ENCODE measurements at regions not wholly inside any gene's neighbourhood (a gene's known extent, or its start where the extent isn't known, plus 50 kb on each side); places are given as distances from the start of the nearest gene placed in this dataset.

DNA sequence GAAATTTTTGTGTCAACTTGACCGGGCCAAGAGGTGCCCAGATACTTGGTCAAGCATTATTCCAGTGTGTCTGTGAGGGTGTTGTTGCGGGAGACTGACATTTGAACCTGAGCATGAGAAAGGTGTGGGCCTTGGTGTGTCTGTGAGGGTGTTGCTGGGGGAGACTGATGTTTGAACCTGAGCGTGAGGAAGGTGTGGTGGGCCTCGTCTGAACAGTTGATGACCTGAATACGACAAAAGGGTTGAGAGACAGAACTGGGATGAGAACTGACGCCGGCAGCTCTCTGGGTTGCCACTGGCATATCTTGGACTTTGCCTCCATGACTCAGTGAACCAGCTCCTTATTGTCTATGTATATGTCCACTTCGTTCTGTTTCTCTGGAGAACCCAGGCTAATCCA is 240.5 kb downstream of the ERMARD start:
- TF ChIP-seq, protein P1, sequence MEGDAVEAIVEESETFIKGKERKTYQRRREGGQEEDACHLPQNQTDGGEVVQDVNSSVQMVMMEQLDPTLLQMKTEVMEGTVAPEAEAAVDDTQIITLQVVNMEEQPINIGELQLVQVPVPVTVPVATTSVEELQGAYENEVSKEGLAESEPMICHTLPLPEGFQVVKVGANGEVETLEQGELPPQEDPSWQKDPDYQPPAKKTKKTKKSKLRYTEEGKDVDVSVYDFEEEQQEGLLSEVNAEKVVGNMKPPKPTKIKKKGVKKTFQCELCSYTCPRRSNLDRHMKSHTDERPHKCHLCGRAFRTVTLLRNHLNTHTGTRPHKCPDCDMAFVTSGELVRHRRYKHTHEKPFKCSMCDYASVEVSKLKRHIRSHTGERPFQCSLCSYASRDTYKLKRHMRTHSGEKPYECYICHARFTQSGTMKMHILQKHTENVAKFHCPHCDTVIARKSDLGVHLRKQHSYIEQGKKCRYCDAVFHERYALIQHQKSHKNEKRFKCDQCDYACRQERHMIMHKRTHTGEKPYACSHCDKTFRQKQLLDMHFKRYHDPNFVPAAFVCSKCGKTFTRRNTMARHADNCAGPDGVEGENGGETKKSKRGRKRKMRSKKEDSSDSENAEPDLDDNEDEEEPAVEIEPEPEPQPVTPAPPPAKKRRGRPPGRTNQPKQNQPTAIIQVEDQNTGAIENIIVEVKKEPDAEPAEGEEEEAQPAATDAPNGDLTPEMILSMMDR (IDR thresholded peaks at IDR 0.05; ENCODE audit: unreplicated experiment), result no peak
- Mint-ChIP-seq H3K27ac (ENCODE audit: unreplicated experiment) (no peak overlapping the region), H3K27me3 (ENCODE audit: unreplicated experiment) (peaks cover 14% of the 10 kb centered on the region), H3K4me1 (ENCODE audit: low read depth, unreplicated experiment) (no peaks in the 10 kb centered on the region), H3K4me3 (ENCODE audit: low read depth, unreplicated experiment) (no peak overlapping the region), H3K36me3 (ENCODE audit: insufficient read depth, unreplicated experiment) (no peaks in the 10 kb centered on the region), H3K9me3 (ENCODE audit: low read depth, unreplicated experiment) (no peaks in the 10 kb centered on the region)
- DNase-seq, result no peak
- BruUV-seq (replicated peaks), result no TSS peak
- intact Hi-C loops (cut with micrococcal nuclease; ENCODE audit: unreplicated experiment), result no loop called here
- CTCF ChIA-PET, result no interaction called here

DNA sequence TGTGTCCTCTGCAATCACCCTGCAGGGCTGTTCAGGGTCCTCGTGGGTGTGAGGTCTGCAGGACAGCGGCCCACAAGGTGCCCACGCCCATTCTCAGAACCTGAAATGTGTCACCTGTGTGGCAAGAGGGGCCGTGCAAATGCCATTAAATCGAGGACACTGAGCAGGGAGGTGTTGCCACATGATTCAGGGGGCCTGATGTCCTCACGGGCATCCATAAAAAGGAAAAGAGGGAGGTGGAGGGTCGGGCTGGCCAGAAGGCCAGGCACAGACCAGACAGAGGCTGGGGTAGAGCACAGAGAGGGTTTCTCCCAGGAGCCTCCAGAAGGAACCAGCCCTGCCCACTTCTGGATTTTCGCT is 239.6 kb downstream of the ERMARD start:
- DNase-seq, result no peak
- no peaks in the 10 kb centered on the region for H3K9me3 Mint-ChIP-seq (ENCODE audit: low read depth, unreplicated experiment)
- TF ChIP-seq, protein P1 (IDR thresholded peaks at IDR 0.05; ENCODE audit: unreplicated experiment), result no peak
- BruUV-seq (replicated peaks), result no TSS peak
- H3K4me3 Mint-ChIP-seq (ENCODE audit: low read depth, unreplicated experiment), result no peak overlapping the region
- peaks cover 14% of the 10 kb centered on the region for H3K27me3 Mint-ChIP-seq (ENCODE audit: unreplicated experiment)
- H3K4me1 Mint-ChIP-seq (ENCODE audit: low read depth, unreplicated experiment), result no peaks in the 10 kb centered on the region
- CTCF ChIA-PET, result no interaction called here
- H3K36me3 Mint-ChIP-seq (ENCODE audit: insufficient read depth, unreplicated experiment), result no peaks in the 10 kb centered on the region
- intact Hi-C loops (cut with micrococcal nuclease; ENCODE audit: unreplicated experiment), result no loop called here
- no peak overlapping the region for H3K27ac Mint-ChIP-seq (ENCODE audit: unreplicated experiment)

DNA sequence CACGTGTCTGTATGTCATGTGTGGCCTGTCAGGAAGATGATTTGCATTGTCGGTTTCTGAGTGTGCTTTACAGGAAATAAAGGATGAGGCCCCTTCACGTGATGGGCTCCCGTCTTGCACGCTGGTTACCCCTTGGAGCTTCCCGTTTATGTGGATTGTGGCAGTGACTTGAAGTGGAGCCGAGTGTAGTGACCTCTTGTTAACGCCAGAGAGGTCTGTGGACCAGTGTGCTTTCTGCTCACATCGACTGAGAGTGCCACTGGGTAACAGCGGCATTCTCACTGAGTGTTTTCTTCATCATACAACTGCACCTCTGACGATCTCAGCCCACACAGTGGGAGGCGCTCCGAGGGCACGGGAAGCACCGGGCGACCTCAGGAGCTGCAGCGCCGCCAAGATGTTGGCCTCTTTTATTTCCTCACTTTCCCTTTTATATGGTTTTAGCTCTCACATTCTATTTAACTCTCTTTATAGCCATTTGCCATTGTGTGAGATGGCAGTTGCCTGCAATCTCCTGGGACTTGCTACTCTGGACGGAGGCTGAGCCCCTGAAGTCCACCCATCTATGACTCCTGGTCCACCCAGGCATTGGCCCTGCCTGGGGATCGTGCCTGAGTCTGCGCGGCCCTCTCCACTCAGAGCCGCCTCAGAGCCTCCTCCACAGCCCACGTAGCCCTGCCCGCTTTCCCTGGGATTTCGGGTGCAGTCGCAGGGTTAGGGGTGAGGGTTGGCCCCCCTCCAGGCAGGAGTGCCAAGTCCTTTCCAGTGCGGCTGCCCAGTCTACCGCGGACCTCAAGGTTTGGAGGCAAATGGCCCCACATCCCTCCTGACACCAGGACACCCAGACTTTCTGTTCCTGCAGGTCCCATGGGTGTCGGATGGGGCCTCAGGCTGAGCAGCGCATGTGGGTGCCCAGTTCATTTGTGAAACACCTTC is 238.9 kb downstream of the ERMARD start:
- DNase-seq, result no peak
- no peaks in the 10 kb centered on the region for H3K9me3 Mint-ChIP-seq (ENCODE audit: low read depth, unreplicated experiment)
- intact Hi-C loops (cut with micrococcal nuclease; ENCODE audit: unreplicated experiment), result no loop called here
- no peaks in the 10 kb centered on the region for H3K36me3 Mint-ChIP-seq (ENCODE audit: insufficient read depth, unreplicated experiment)
- no peak overlapping the region for H3K4me3 Mint-ChIP-seq (ENCODE audit: low read depth, unreplicated experiment)
- no peaks in the 10 kb centered on the region for H3K4me1 Mint-ChIP-seq (ENCODE audit: low read depth, unreplicated experiment)
- no peak overlapping the region for H3K27ac Mint-ChIP-seq (ENCODE audit: unreplicated experiment)
- TF ChIP-seq, protein P1 (IDR thresholded peaks at IDR 0.05; ENCODE audit: unreplicated experiment), result no peak
- CTCF ChIA-PET, result no interaction called here
- peaks cover 14% of the 10 kb centered on the region for H3K27me3 Mint-ChIP-seq (ENCODE audit: unreplicated experiment)
- no TSS peak for BruUV-seq (replicated peaks)

DNA sequence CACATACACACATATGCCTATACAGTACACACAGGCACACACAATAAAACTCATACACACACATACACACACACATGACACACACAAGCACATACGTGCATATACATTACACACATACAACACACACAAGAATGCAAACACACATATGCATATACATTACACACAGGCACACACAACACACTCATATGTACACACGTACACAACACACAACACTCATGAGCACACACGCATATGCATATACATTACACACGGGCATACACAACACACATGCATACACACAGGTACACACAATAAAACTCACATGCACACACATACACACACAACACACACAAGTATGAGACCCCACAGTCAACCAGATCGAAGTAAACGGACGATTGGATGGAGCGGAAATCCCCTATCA is 238.2 kb downstream of the ERMARD start:
- H3K9me3 Mint-ChIP-seq (ENCODE audit: low read depth, unreplicated experiment), result no peaks in the 10 kb centered on the region
- H3K27me3 Mint-ChIP-seq (ENCODE audit: unreplicated experiment), result peaks cover 14% of the 10 kb centered on the region
- CTCF ChIA-PET, result no interaction called here
- DNase-seq, result no peak
- H3K36me3 Mint-ChIP-seq (ENCODE audit: insufficient read depth, unreplicated experiment), result no peaks in the 10 kb centered on the region
- H3K27ac Mint-ChIP-seq (ENCODE audit: unreplicated experiment), result no peak overlapping the region
- intact Hi-C loops (cut with micrococcal nuclease; ENCODE audit: unreplicated experiment), result no loop called here
- no peaks in the 10 kb centered on the region for H3K4me1 Mint-ChIP-seq (ENCODE audit: low read depth, unreplicated experiment)
- no TSS peak for BruUV-seq (replicated peaks)
- H3K4me3 Mint-ChIP-seq (ENCODE audit: low read depth, unreplicated experiment), result no peak overlapping the region
- TF ChIP-seq, protein P1 (IDR thresholded peaks at IDR 0.05; ENCODE audit: unreplicated experiment), result no peak
